GM12891 (cell line): ENCODE measurements at regions not wholly inside any gene's neighbourhood (a gene's known extent, or its start where the extent isn't known, plus 50 kb on each side); places are given as distances from the start of the nearest gene placed in this dataset.

Source experiments
- POLR2A ChIP-seq: IDR thresholded peaks from 2 replicates; pipeline ENCODE4 v1.6.1; 2011; ENCODE audit warnings: low read depth, low read length, control low read depth
- POLR2AphosphoS5 ChIP-seq: IDR thresholded peaks from 2 replicates; pipeline ENCODE4 v1.6.1; 2011; ENCODE audit warnings: low read depth, low read length, control low read depth

DNA sequence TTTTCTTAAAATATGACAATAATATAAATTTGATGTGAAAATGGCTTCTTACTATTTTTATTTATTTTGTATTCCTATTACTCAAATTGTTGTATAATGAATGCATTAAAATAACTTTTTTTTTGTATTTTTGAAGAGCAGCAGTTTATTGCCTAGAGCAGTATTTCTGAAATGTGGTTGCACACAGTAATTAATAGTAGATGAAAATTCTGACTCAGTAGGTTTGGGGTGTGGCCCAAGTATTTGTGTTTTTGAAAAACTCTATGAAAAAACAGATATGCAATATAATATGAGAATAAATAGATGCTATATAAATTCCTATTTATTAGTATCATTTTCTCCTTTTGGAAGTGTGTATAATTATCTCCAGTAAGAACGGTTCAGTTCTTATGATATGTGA, 2225.3 kb upstream of the C9orf72 start:
- TF ChIP-seq POLR2AphosphoS5 (no peak), POLR2A (no peak)
